ENCODE measurements at regions not wholly inside any gene's neighbourhood (a gene's known extent, or its start where the extent isn't known, plus 50 kb on each side); places are given as distances from the start of the nearest gene placed in this dataset.

DNA sequence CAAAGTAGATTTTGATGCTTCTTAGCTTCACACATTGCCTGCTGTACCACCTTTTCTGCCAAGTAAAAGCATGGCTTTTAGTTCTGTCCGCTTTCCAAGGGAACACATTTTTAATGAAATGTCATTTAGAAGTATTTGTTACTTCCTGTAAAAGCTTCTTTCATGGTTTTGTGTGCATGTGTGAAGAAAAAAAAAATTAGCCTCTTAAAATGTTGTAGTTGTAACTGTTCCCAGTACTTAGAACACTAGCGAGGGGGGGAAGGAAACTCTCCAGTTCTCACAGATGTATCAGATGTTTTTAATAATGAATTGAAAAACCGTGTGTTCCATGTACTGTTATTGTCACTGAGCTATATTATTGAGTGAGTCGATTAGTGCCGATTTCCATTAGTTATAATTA is 568.3 kb upstream of the ADGRL2 start:
- Histone ChIP-seq H3K9me3 (ENCODE audit: control insufficient read depth, low read length) (no peaks in the 10 kb centered on the region), H3K27ac (ENCODE audit: insufficient read depth, low read depth, low read length, poor library complexity, severe bottlenecking) (no peak overlapping the region), H3K36me3 (ENCODE audit: control insufficient read depth, insufficient read depth, low read length) (no peaks in the 10 kb centered on the region), H3K4me1 (ENCODE audit: control insufficient read depth, insufficient read depth, low read length) (peaks cover 6% of the 10 kb centered on the region), H3K4me3 (ENCODE audit: insufficient read depth, low read depth, low read length) (no peak overlapping the region), H3K27me3 (ENCODE audit: control insufficient read depth, insufficient read depth, low read length, poor library complexity, severe bottlenecking) (no peaks in the 10 kb centered on the region)
- WGBS, 2 experiments = 95 to 96% methylated on average over 5 of the region's 5 CpGs

DNA sequence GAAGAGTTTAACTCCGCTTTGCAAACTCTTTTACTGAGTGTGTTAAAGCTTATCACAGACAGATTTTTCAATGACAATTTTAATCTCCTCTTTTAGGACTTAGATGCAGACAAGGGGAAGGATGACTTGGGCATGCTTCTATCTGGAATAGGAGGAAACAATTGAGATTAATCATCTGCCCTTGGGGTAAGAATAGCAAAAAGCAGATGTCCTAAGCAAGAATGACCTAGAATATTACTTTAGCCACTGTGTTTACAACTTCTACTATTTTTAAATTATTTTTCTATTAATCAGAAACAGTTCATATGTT is 569.0 kb upstream of the ADGRL2 start:
- Histone ChIP-seq H3K4me1 (ENCODE audit: control insufficient read depth, insufficient read depth, low read length) (no peaks in the 10 kb centered on the region), H3K36me3 (ENCODE audit: control insufficient read depth, insufficient read depth, low read length) (no peaks in the 10 kb centered on the region), H3K27me3 (ENCODE audit: control insufficient read depth, insufficient read depth, low read length, poor library complexity, severe bottlenecking) (no peaks in the 10 kb centered on the region), H3K9me3 (ENCODE audit: control insufficient read depth, low read length) (no peaks in the 10 kb centered on the region), H3K4me3 (ENCODE audit: insufficient read depth, low read depth, low read length) (no peak overlapping the region), H3K27ac (ENCODE audit: insufficient read depth, low read depth, low read length, poor library complexity, severe bottlenecking) (no peak overlapping the region)
- WGBS, 2 experiments = 86% methylated on average over 1 of the region's 1 CpG

DNA sequence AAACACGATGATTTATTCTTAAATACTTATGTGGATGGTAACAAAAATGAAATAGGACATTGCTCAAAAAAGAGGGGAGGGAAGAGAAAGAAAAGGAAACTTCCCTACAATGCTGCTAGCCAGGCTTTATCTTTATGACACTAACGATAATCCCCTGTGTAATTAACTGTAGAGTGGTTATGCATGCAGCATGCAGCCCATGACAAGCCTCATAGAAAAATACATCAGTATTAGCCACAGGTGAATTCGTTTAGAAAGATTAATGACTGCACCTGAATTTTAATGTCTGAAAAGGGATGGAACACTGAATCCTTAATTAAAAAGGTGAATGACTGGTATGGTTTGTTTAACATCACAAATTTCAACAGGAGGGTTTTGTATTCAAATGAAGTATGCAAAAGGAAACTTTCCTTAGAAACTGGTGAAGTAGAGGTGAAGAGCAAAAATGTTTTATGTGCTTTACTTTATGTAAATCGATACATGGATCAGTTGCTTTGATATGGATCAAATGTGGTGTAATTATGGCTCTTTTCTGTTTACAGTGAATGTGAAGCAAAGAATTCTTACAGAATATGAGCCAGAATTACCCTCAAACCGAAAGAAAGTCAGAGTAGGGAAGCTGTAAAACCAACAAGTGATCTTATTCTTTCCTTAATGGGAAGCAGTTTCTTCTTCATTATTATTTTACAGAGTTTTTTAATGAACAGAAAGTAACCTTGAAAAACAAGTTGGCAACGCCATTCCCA is 569.6 kb upstream of the ADGRL2 start:
- 80 to 81% methylated on average over 6 of the region's 6 CpGs for WGBS, 2 experiments
- H3K4me3 ChIP-seq (ENCODE audit: insufficient read depth, low read depth, low read length) = no peak overlapping the region
- no peaks in the 10 kb centered on the region for H3K9me3 ChIP-seq (ENCODE audit: control insufficient read depth, low read length)
- H3K4me1 ChIP-seq (ENCODE audit: control insufficient read depth, insufficient read depth, low read length) = peaks cover 4% of the 10 kb centered on the region
- H3K27ac ChIP-seq (ENCODE audit: insufficient read depth, low read depth, low read length, poor library complexity, severe bottlenecking) = no peak overlapping the region
- H3K36me3 ChIP-seq (ENCODE audit: control insufficient read depth, insufficient read depth, low read length) = no peaks in the 10 kb centered on the region
- H3K27me3 ChIP-seq (ENCODE audit: control insufficient read depth, insufficient read depth, low read length, poor library complexity, severe bottlenecking) = no peaks in the 10 kb centered on the region

DNA sequence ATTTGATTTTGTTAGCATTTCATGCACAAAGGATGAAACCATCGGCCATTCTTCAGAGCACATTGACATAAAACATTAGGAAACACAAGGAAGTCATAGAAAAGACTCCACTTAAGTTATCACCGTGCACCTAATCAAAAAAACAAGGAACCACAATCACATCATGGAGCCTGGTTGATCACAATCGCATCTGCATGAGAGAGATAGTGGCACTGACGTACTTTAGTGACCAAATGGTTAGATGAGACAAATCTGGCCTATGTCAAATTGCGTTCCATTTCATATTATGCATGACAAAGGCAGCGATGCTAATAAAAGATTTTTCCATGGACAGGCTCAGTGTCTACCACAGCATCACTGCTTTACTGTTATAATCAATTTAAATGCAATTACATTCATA is 571.8 kb upstream of the ADGRL2 start:
- Histone ChIP-seq H3K9me3 (ENCODE audit: control insufficient read depth, low read length) (no peaks in the 10 kb centered on the region), H3K36me3 (ENCODE audit: control insufficient read depth, insufficient read depth, low read length) (no peaks in the 10 kb centered on the region), H3K4me1 (ENCODE audit: control insufficient read depth, insufficient read depth, low read length) (peaks cover 12% of the 10 kb centered on the region), H3K27me3 (ENCODE audit: control insufficient read depth, insufficient read depth, low read length, poor library complexity, severe bottlenecking) (no peaks in the 10 kb centered on the region), H3K27ac (ENCODE audit: insufficient read depth, low read depth, low read length, poor library complexity, severe bottlenecking) (no peak overlapping the region), H3K4me3 (ENCODE audit: insufficient read depth, low read depth, low read length) (no peak overlapping the region)
- 93 to 95% methylated on average over 6 of the region's 6 CpGs for WGBS, 2 experiments

DNA sequence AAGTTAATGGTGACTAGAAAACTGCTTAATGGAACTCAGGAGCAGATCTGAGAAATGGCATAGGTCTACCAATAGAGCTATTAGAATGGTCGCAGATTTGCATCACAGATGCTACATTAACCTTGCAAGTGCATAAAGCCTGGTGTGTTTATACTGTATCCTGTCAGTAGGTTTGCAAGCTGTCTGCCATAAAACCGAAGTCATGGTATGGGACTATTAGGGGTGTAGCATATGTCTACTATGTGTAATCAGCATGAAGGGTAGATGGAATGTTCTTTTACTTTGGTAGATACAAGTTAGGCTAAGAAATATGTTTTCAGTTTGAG is 574.2 kb upstream of the ADGRL2 start:
- no peak overlapping the region for H3K4me3 ChIP-seq (ENCODE audit: insufficient read depth, low read depth, low read length)
- H3K27me3 ChIP-seq (ENCODE audit: control insufficient read depth, insufficient read depth, low read length, poor library complexity, severe bottlenecking) = no peaks in the 10 kb centered on the region
- H3K4me1 ChIP-seq (ENCODE audit: control insufficient read depth, insufficient read depth, low read length) = peaks cover 12% of the 10 kb centered on the region
- 89 to 94% methylated on average over 2 of the region's 2 CpGs for WGBS, 2 experiments
- H3K27ac ChIP-seq (ENCODE audit: insufficient read depth, low read depth, low read length, poor library complexity, severe bottlenecking) = no peak overlapping the region
- H3K9me3 ChIP-seq (ENCODE audit: control insufficient read depth, low read length) = no peaks in the 10 kb centered on the region
- H3K36me3 ChIP-seq (ENCODE audit: control insufficient read depth, insufficient read depth, low read length) = no peaks in the 10 kb centered on the region

DNA sequence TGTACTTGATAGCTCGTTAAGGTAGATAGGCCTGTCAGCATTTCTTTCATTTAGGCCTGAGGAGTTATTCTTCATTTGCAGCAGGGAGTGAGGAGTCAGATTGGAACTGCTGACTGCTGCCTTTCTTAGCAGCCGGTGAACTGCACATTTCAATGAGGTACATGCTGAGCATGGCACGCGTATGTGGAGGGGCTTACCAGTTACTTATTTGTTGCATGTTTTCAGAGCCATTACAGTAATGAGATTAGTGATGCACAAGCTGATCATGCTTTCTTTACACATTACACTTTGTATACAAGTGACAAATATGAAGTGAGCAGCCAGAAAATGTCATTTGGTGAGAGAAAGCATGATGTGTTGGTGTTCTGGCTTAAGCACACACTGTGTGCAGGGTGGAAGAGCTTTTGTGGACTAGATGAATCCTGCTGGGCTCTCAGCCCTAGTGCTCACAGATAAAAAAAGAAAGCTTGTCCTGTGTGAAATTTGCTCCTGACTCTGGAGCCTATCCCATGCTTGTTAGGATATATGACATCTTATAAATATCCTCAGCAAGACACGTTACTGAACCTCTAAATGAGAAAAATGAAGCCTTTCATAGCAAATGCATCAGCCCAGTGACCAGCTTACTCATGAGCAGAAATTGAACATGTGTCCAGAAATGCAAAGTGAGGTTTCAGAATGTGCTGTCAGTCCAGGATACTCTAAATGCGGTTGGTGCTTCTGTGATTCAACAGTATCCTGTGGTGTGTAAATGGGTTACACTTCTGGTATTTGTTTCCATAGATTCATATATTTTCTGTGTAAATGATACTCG is 574.7 kb upstream of the ADGRL2 start:
- no peak overlapping the region for H3K4me3 ChIP-seq (ENCODE audit: insufficient read depth, low read depth, low read length)
- H3K4me1 ChIP-seq (ENCODE audit: control insufficient read depth, insufficient read depth, low read length) = peaks cover 12% of the 10 kb centered on the region
- WGBS, 2 experiments = 65 to 68% methylated on average over 7 of the region's 7 CpGs
- no peaks in the 10 kb centered on the region for H3K27me3 ChIP-seq (ENCODE audit: control insufficient read depth, insufficient read depth, low read length, poor library complexity, severe bottlenecking)
- H3K9me3 ChIP-seq (ENCODE audit: control insufficient read depth, low read length) = no peaks in the 10 kb centered on the region
- no peaks in the 10 kb centered on the region for H3K36me3 ChIP-seq (ENCODE audit: control insufficient read depth, insufficient read depth, low read length)
- no peak overlapping the region for H3K27ac ChIP-seq (ENCODE audit: insufficient read depth, low read depth, low read length, poor library complexity, severe bottlenecking)

DNA sequence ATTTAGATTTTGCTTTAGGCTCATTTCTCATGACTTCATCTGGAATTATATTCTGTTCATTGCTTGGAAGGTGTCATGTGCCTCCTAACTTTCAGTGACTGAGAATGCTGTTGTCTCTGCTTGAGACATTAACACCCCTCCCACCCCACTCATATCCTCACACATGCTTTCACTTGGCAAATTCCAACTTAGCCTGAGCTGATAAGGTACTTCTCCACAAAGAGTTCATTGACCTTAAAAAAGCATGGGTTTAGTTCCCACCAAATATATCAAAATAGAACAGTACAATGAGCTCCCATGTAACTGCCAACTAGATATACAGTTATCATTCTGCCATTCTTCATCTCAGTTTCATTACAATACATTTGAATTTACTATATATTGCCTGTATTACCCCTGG is 576.5 kb upstream of the ADGRL2 start:
- Histone ChIP-seq H3K27me3 (ENCODE audit: control insufficient read depth, insufficient read depth, low read length, poor library complexity, severe bottlenecking) (no peaks in the 10 kb centered on the region), H3K36me3 (ENCODE audit: control insufficient read depth, insufficient read depth, low read length) (no peaks in the 10 kb centered on the region), H3K9me3 (ENCODE audit: control insufficient read depth, low read length) (no peaks in the 10 kb centered on the region), H3K4me3 (ENCODE audit: insufficient read depth, low read depth, low read length) (no peak overlapping the region), H3K4me1 (ENCODE audit: control insufficient read depth, insufficient read depth, low read length) (peaks cover 12% of the 10 kb centered on the region), H3K27ac (ENCODE audit: insufficient read depth, low read depth, low read length, poor library complexity, severe bottlenecking) (no peak overlapping the region)

DNA sequence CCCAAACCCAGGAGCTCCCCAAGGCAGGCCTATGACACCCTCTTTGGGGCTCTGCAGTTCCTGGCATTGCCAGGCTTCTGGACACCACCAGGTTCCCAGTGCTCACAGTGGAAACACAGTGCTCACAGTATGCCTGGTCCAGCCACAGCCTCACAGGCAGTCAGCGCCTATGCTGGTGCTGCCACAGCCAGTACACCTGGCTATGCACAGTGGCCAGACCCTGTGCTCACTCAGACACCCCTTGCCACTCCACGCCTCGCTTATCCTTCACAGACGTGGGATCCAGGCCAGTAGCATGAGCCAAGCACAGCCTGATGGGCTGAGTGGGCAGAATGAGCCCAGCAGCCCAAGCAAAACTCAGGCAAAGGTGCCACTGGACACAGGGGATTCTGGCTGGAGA is 579.2 kb upstream of the ADGRL2 start:
- no peaks in the 10 kb centered on the region for H3K9me3 ChIP-seq (ENCODE audit: control insufficient read depth, low read length)
- peaks cover 12% of the 10 kb centered on the region for H3K4me1 ChIP-seq (ENCODE audit: control insufficient read depth, insufficient read depth, low read length)
- WGBS, 2 experiments = 95 to 96% methylated on average over 4 of the region's 4 CpGs
- no peak overlapping the region for H3K27ac ChIP-seq (ENCODE audit: insufficient read depth, low read depth, low read length, poor library complexity, severe bottlenecking)
- no peaks in the 10 kb centered on the region for H3K36me3 ChIP-seq (ENCODE audit: control insufficient read depth, insufficient read depth, low read length)
- H3K27me3 ChIP-seq (ENCODE audit: control insufficient read depth, insufficient read depth, low read length, poor library complexity, severe bottlenecking) = no peaks in the 10 kb centered on the region
- H3K4me3 ChIP-seq (ENCODE audit: insufficient read depth, low read depth, low read length) = no peak overlapping the region

DNA sequence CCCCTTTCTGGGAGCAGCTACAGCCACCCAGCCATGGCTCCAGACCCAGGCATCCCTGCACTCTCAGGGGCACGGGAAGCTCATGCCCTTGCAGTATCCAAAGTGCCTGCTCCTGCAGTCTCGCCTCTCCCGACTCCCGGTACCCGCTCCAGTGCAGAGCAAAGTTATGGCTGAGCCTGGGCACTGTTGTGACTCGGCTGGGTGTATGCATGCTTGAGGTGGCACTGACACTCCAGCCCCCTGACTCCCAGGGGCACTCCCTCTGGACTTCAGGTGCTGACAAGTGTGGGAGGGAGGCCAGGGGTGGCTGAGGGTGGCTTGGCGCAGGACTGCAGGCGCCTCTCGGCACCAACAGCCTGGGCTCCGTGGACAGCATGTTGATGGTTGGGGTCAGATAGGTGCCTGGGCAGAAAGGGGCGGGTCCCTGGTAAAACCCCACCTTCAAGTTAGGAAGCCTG is 580.1 kb upstream of the ADGRL2 start:
- 95 to 96% methylated on average over 11 of the region's 11 CpGs for WGBS, 2 experiments
- no peaks in the 10 kb centered on the region for H3K27me3 ChIP-seq (ENCODE audit: control insufficient read depth, insufficient read depth, low read length, poor library complexity, severe bottlenecking)
- H3K4me3 ChIP-seq (ENCODE audit: insufficient read depth, low read depth, low read length) = no peak overlapping the region
- no peaks in the 10 kb centered on the region for H3K36me3 ChIP-seq (ENCODE audit: control insufficient read depth, insufficient read depth, low read length)
- no peak overlapping the region for H3K27ac ChIP-seq (ENCODE audit: insufficient read depth, low read depth, low read length, poor library complexity, severe bottlenecking)
- H3K4me1 ChIP-seq (ENCODE audit: control insufficient read depth, insufficient read depth, low read length) = peaks cover 3% of the 10 kb centered on the region
- H3K9me3 ChIP-seq (ENCODE audit: control insufficient read depth, low read length) = no peaks in the 10 kb centered on the region

DNA sequence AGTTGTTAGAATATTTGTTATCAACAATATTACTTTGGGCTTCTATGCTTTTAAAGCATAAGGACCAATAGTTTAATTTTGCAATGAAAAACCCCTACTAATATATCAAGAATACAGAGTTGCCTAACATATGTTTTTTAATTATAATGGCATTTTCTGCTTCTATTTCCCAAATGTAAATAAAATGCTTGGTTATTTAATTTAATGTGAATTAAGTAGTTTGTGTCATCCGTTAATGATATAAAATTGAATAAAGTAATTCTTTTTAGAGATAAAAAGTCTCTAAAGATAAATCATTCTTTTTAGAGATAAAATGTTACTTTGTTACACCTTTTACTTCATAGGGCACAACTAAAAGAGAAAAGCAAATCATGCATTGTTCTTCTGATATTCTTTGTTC is 583.7 kb upstream of the ADGRL2 start:
- Histone ChIP-seq H3K9me3 (ENCODE audit: control insufficient read depth, low read length) (no peaks in the 10 kb centered on the region), H3K36me3 (ENCODE audit: control insufficient read depth, insufficient read depth, low read length) (no peaks in the 10 kb centered on the region), H3K4me1 (ENCODE audit: control insufficient read depth, insufficient read depth, low read length) (no peaks in the 10 kb centered on the region), H3K27me3 (ENCODE audit: control insufficient read depth, insufficient read depth, low read length, poor library complexity, severe bottlenecking) (no peaks in the 10 kb centered on the region), H3K4me3 (ENCODE audit: insufficient read depth, low read depth, low read length) (no peak overlapping the region), H3K27ac (ENCODE audit: insufficient read depth, low read depth, low read length, poor library complexity, severe bottlenecking) (no peak overlapping the region)
- WGBS, 2 experiments = no CpG with 5 or more reads among the region's 1 CpG
